A549 (cell line): ENCODE measurements at regions not wholly inside any gene's neighbourhood (a gene's known extent, or its start where the extent isn't known, plus 50 kb on each side); places are given as distances from the start of the nearest gene placed in this dataset.
A peak's percentile ranks its signal among the peaks of the same experiment; 100 is the strongest.

ENCODE experiments used
- ATAC-seq, 2 experiments: fragments of 200-7000 bp in 1 of 2; fragments of >200 bp in 1 of 2; cut with Nextera tagmentation in 1 of 2; cut with Tn5 transposase in 1 of 2; 3 replicates each; pipeline versions ENCODE4 v1.8.0 to v1.9.1; 2018 to 2020; ENCODE audit warnings: mild to moderate bottlenecking in 1 of 2, moderate library complexity in 1 of 2
- CTCF ChIA-PET: fragments of 300-600 bp; sonication (Branson Sonifier 250); formaldehyde crosslinking; extraction: SDS; loops from one replicate; lab custom pipeline; 2021; ENCODE audit warnings: antibody characterized with exemption, inconsistent platforms; lab: Yijun Ruan, JAX
- POLR2A ChIA-PET: fragments of 350-600 bp; formaldehyde crosslinking; extraction: SDS; loops from one replicate; lab custom pipeline; 2021; ENCODE audit warnings: antibody characterized with exemption, inconsistent platforms; lab: Yijun Ruan, JAX
- DNase-seq, 2 experiments: peaks; one replicate each; pipeline versions ENCODE4 v3.0.0 to v3.0.0-alpha.2; 2011 to 2016; ENCODE audit warnings: low read depth in 1 of 2, low spot score in 1 of 2
- FAIRE-seq: peaks from 2 replicates; lab custom pipeline; 2011; peaks lifted over from hg19 to GRCh38; lab: Jason Lieb, UNC
- H3K27ac ChIP-seq, 2 experiments: fragments of >200 bp; sonication (Bioruptor Twin); formaldehyde crosslinking; 3 replicates each; pipeline ENCODE4 v1.5.1; 2016 to 2017
- H3K4me1 ChIP-seq: fragments of >200 bp; sonication (Bioruptor Twin); formaldehyde crosslinking; 3 replicates; pipeline ENCODE4 v1.6.1; 2016
- H3K4me2 ChIP-seq: fragments of >200 bp; sonication (Bioruptor Twin); formaldehyde crosslinking; 3 replicates; pipeline ENCODE4 v1.6.1; 2016
- H3K4me3 ChIP-seq: fragments of >200 bp; sonication (Bioruptor Twin); formaldehyde crosslinking; 3 replicates; pipeline ENCODE4 v1.5.1; 2016
- H3K9me3 ChIP-seq: fragments of >200 bp; sonication (Bioruptor Twin); formaldehyde crosslinking; 3 replicates; pipeline ENCODE4 v1.6.1; 2016
- ATOH8 ChIP-seq: fragments of 250-450 bp; sonication (Bioruptor Pico); IDR thresholded peaks from 2 replicates; pipeline ENCODE4 v1.5.0; 2020; ENCODE audit warnings: low read depth, mild to moderate bottlenecking, moderate library complexity
- CBX2 ChIP-seq: fragments of 200-600 bp; sonication (generic); IDR thresholded peaks from 2 replicates; pipeline ENCODE4 v1.6.1; 2016; ENCODE audit warnings: low read depth, mild to moderate bottlenecking, borderline replicate concordance
- CBX8 ChIP-seq: fragments of 200-600 bp; sonication (generic); IDR thresholded peaks from 2 replicates; pipeline ENCODE4 v1.6.1; 2016
- CHD2 ChIP-seq: fragments of 150-350 bp; IDR thresholded peaks from 2 replicates; pipeline ENCODE4 v1.6.1; 2014; ENCODE audit warnings: low read length; ENCODE audit not compliant: partially characterized antibody
- CTCF ChIP-seq: fragments of >200 bp; sonication (Bioruptor Twin); formaldehyde crosslinking; IDR thresholded peaks from 3 replicates; pipeline ENCODE4 v1.5.1; 2016
- ELK1 ChIP-seq: fragments of 150-350 bp; IDR thresholded peaks from 2 replicates; pipeline ENCODE4 v1.6.1; 2014; ENCODE audit warnings: low read depth, mild to moderate bottlenecking, low read length
- ESRRA ChIP-seq: fragments of 150-350 bp; IDR thresholded peaks from 2 replicates; pipeline ENCODE4 v1.6.1; 2014; ENCODE audit warnings: mild to moderate bottlenecking, low read length, borderline replicate concordance
- FOSL2 ChIP-seq, 2 experiments: fragments of 450-650 bp in 1 of 2; fragments of >200 bp in 1 of 2; sonication (Bioruptor Twin) in 1 of 2; formaldehyde crosslinking; IDR thresholded peaks; 2 replicates each; pipeline versions ENCODE4 v1.5.0 to v1.6.1; 2016 to 2020; ENCODE audit warnings: mild to moderate bottlenecking in 1 of 2, moderate library complexity in 1 of 2
- HOXB13 ChIP-seq: fragments of 250-450 bp; sonication (Bioruptor Pico); IDR thresholded peaks from 2 replicates; pipeline ENCODE4 v1.5.0; 2020; ENCODE audit warnings: low read depth, mild to moderate bottlenecking, moderate library complexity
- HOXB5 ChIP-seq: fragments of 250-450 bp; sonication (Bioruptor Pico); IDR thresholded peaks from 2 replicates; pipeline ENCODE4 v1.5.0; 2020; ENCODE audit warnings: mild to moderate bottlenecking, moderate library complexity
- JUN ChIP-seq, 2 experiments: fragments of >200 bp; sonication (Bioruptor Twin); formaldehyde crosslinking; IDR thresholded peaks; 2 replicates in 1 of 2; 3 replicates in 1 of 2; pipeline ENCODE4 v1.6.1; 2016 to 2017
- KDM5A ChIP-seq: fragments of 200-600 bp; sonication (generic); IDR thresholded peaks from 2 replicates; pipeline ENCODE4 v1.6.1; 2016; ENCODE audit warnings: antibody characterized with exemption, mild to moderate bottlenecking
- MYC ChIP-seq: IDR thresholded peaks from 2 replicates; pipeline ENCODE4 v1.6.1; 2012; ENCODE audit warnings: mild to moderate bottlenecking, inconsistent platforms, low read length, improper control_type of control experiment, borderline replicate concordance
- NFE2L2 ChIP-seq: fragments of 150-350 bp; conservative IDR thresholded peaks from 2 replicates; pipeline ENCODE4 v1.6.1; 2014; ENCODE audit warnings: low read length
- PHF8 ChIP-seq: fragments of 200-600 bp; sonication (generic); IDR thresholded peaks from 2 replicates; pipeline ENCODE4 v1.6.1; 2016; ENCODE audit warnings: low read depth, mild to moderate bottlenecking, antibody characterized with exemption, moderate library complexity, borderline replicate concordance
- POLR2A ChIP-seq: IDR thresholded peaks from 2 replicates; pipeline ENCODE4 v1.6.1; 2012; ENCODE audit warnings: mild to moderate bottlenecking, low read length
- POLR2AphosphoS2 ChIP-seq: conservative IDR thresholded peaks from 2 replicates; pipeline ENCODE4 v1.6.1; 2012; ENCODE audit warnings: low read length, improper control_type of control experiment, inconsistent platforms
- RAD21 ChIP-seq, 2 experiments: fragments of >200 bp in 1 of 2; sonication (Bioruptor Twin) in 1 of 2; formaldehyde crosslinking in 1 of 2; IDR thresholded peaks in 1 of 2; conservative IDR thresholded peaks in 1 of 2; 2 replicates in 1 of 2; 3 replicates in 1 of 2; pipeline ENCODE4 v1.6.1; 2012 to 2018; ENCODE audit warnings: inconsistent platforms in 1 of 2
- RFX5 ChIP-seq: fragments of 450-650 bp; IDR thresholded peaks from 2 replicates; pipeline ENCODE4 v1.7.1; 2014; ENCODE audit warnings: antibody characterized with exemption, mild to moderate bottlenecking, moderate library complexity
- RNF2 ChIP-seq: fragments of 200-600 bp; sonication (generic); IDR thresholded peaks from 2 replicates; pipeline ENCODE4 v1.6.1; 2016; ENCODE audit warnings: low read depth, mild to moderate bottlenecking, antibody characterized with exemption, moderate library complexity, borderline replicate concordance
- SREBF2 ChIP-seq: fragments of 450-650 bp; IDR thresholded peaks from 2 replicates; pipeline ENCODE4 v1.6.1; 2014; ENCODE audit warnings: mild to moderate bottlenecking, moderate library complexity
- ZFP36 ChIP-seq: fragments of 450-650 bp; IDR thresholded peaks from 2 replicates; pipeline ENCODE4 v1.6.1; 2014; ENCODE audit warnings: borderline replicate concordance; ENCODE audit not compliant: partially characterized antibody
- WGBS: methylation state at CpG from one replicate; pipeline ENCODE4 v1.1.6; 2017; ENCODE audit errors: missing lambda C conversion rate; 5-methylcytosine and 5-hydroxymethylcytosine counted together

GRCh38 chr16:14350626-14351025 lies 279.4 kb downstream of the PARN start:
- Histone ChIP-seq H3K9me3 (no peaks in the 10 kb centered on the region), H3K27ac (peak overlapping the region in 1 of 2 experiments; percentile 55; a peak in 3 of 6 replicates), H3K4me3 (no peak overlapping the region), H3K4me2 (no peak overlapping the region), H3K4me1 (peaks cover 20% of the 10 kb centered on the region; the same call in 2 of the 3 replicates)
- FAIRE-seq (no peak), ATAC-seq (no peak), DNase-seq (no peak)
- TF ChIP-seq RAD21 (conservative IDR thresholded peaks at IDR 0.05 in 1 of 2, IDR thresholded peaks at IDR 0.05 in 1 of 2) (no peak), ELK1 (no peak), FOSL2 (IDR thresholded peaks at IDR 0.05) (no peak), FOSL2 (CRISPR knock-in tag; IDR thresholded peaks at IDR 0.05) (no peak)
- POLR2A ChIA-PET = no interaction called here
- WGBS = 84% methylated on average over 8 of the region's 8 CpGs
- CTCF ChIA-PET = interaction anchor here (0.9 kb wide), 1 partner anchor 20 kb away, joined by 3 read pairs; no protein-coding TSS in a partner anchor

- TF ChIP-seq RNF2 = no peak
- TF ChIP-seq JUN (IDR thresholded peaks at IDR 0.05) = no peak
- no peak for TF ChIP-seq MYC
- no peak for TF ChIP-seq POLR2A
- no peak for TF ChIP-seq SREBF2
- H3K9me3 ChIP-seq = no peaks in the 10 kb centered on the region
- ChIA-PET POLR2A (no interaction called here), CTCF (interaction anchor here (0.9 kb wide), 1 partner anchor 19 kb away, joined by 3 read pairs; no protein-coding TSS in a partner anchor)
- no peak overlapping the region for H3K4me2 ChIP-seq
- FAIRE-seq (no peak), ATAC-seq (no peak), DNase-seq (no peak)
- H3K4me3 ChIP-seq = no peak overlapping the region
- peaks cover 17% of the 10 kb centered on the region; the same call in 2 of the 3 replicates for H3K4me1 ChIP-seq
- peak overlapping the region in 1 of 2 experiments; percentile 55; a peak in 3 of 6 replicates for H3K27ac ChIP-seq
- 89% methylated on average over 8 of the region's 8 CpGs for WGBS
Observed at GRCh38 chr16:14350081-14350480, 279.0 kb downstream of the MRTFB start.

- TF ChIP-seq ATOH8 (CRISPR knock-in tag) = no peak
- TF ChIP-seq CBX2 = no peak
- TF ChIP-seq KDM5A = no peak
- TF ChIP-seq CTCF = no peak
- TF ChIP-seq ZFP36 = no peak
- TF ChIP-seq POLR2AphosphoS2 = no peak
- no peak for TF ChIP-seq CBX8
- no peak for TF ChIP-seq RFX5
- no peak for TF ChIP-seq NFE2L2
- no peak for TF ChIP-seq HOXB13 (CRISPR knock-in tag)
- no peak for TF ChIP-seq PHF8
- no peak for TF ChIP-seq SREBF2
- TF ChIP-seq HOXB5 (CRISPR knock-in tag) = no peak
- TF ChIP-seq ESRRA = no peak
- no peak for TF ChIP-seq CHD2
- CTCF ChIA-PET = interaction anchor here (0.8 kb wide), 1 partner anchor 180 kb away, joined by 4 read pairs; no protein-coding TSS in a partner anchor
- POLR2A ChIA-PET = no interaction called here
- FAIRE-seq = no peak
- ATAC-seq = no peak
- no peak overlapping the region for H3K4me3 ChIP-seq
- H3K4me1 ChIP-seq = 0 out of 3 replicates have a peak, but pooled peaks cover 4% of the 10 kb centered on the region
- H3K9me3 ChIP-seq = no peaks in the 10 kb centered on the region
- 93% methylated on average over 12 of the region's 12 CpGs for WGBS
- peak overlapping the region in 1 of 2 experiments; percentile 32; a peak in 2 of 6 replicates for H3K27ac ChIP-seq
- no peak for DNase-seq
- no peak overlapping the region for H3K4me2 ChIP-seq
Observed at GRCh38 chr16:14347706-14348105, 276.6 kb downstream of the MRTFB start.
